Neural cell (in vitro differentiated cells): ENCODE measurements at regions not wholly inside any gene's neighbourhood (a gene's known extent, or its start where the extent isn't known, plus 50 kb on each side); places are given as distances from the start of the nearest gene placed in this dataset.

Source experiments
- H2AFZ ChIP-seq: fragments of 200-600, 300-800 bp; sonication (generic), shearing (Covaris generic); 2 replicates; pipeline ENCODE4 v1.6.0; 2014; ENCODE audit warnings: low read depth, mild to moderate bottlenecking, antibody characterized with exemption, low read length, moderate library complexity
- H3F3A ChIP-seq: fragments of 200-600 bp; shearing (Covaris generic); 2 replicates; pipeline ENCODE4 v1.6.1; 2016; ENCODE audit warnings: mild to moderate bottlenecking, moderate library complexity, mixed read lengths, antibody characterized with exemption, low read length; ENCODE audit not compliant: insufficient read depth, poor library complexity, severe bottlenecking
- H3K27ac ChIP-seq: fragments of 200-600, 300-800 bp; sonication (generic), shearing (Covaris generic); 2 replicates; pipeline ENCODE4 v1.5.1; 2014; ENCODE audit warnings: mild to moderate bottlenecking, low read length, moderate library complexity
- H3K27me3 ChIP-seq: fragments of 300-800, 200-600 bp; sonication (generic), shearing (Covaris generic); 2 replicates; pipeline ENCODE4 v1.6.0; 2014; ENCODE audit warnings: mild to moderate bottlenecking, low read depth, low read length, moderate library complexity; ENCODE audit not compliant: insufficient read depth
- H3K36me3 ChIP-seq: fragments of 300-800, 200-600 bp; sonication (generic), shearing (Covaris generic); 2 replicates; pipeline ENCODE4 v1.5.1; 2014; ENCODE audit warnings: mild to moderate bottlenecking, antibody characterized with exemption, low read length, moderate library complexity; ENCODE audit not compliant: insufficient read depth
- H3K4me2 ChIP-seq: fragments of 300-800, 200-600 bp; sonication (generic), shearing (Covaris generic); 2 replicates; pipeline ENCODE4 v1.6.0; 2014; ENCODE audit warnings: mild to moderate bottlenecking, low read length
- H3K4me3 ChIP-seq: fragments of 300-800, 200-600 bp; sonication (generic), shearing (Covaris generic); 2 replicates; pipeline ENCODE4 v1.5.1; 2014; ENCODE audit warnings: mild to moderate bottlenecking, low read length, moderate library complexity
- H3K79me2 ChIP-seq: fragments of 200-600 bp; shearing (Covaris generic); replicated peaks from 2 replicates; pipeline ENCODE4 v1.6.0; 2014; ENCODE audit warnings: mild to moderate bottlenecking, low read length, moderate library complexity; ENCODE audit not compliant: insufficient read depth
- H3K9ac ChIP-seq: fragments of 300-800, 200-600 bp; sonication (generic), shearing (Covaris generic); 2 replicates; pipeline ENCODE4 v1.6.1; 2016; ENCODE audit warnings: mild to moderate bottlenecking, low read length, mixed read lengths
- H3K9me2 ChIP-seq: fragments of 200-600 bp; shearing (Covaris generic); 2 replicates; pipeline ENCODE4 v1.6.1; 2016; ENCODE audit warnings: mild to moderate bottlenecking, low read length, mixed read lengths; ENCODE audit not compliant: insufficient read depth
- H3K9me3 ChIP-seq: fragments of 200-600, 300-800 bp; sonication (generic), shearing (Covaris generic); 2 replicates; pipeline ENCODE4 v1.6.1; 2016; ENCODE audit warnings: mild to moderate bottlenecking, mixed run types, low read length, moderate library complexity, mixed read lengths
- H4K20me1 ChIP-seq: fragments of 200-600 bp; shearing (Covaris generic); 2 replicates; pipeline ENCODE4 v1.6.1; 2016; ENCODE audit warnings: mild to moderate bottlenecking, mixed run types; ENCODE audit not compliant: insufficient read depth
- EP300 ChIP-seq: fragments of 450-650 bp; conservative IDR thresholded peaks from 2 replicates; pipeline ENCODE4 v1.6.1; 2014; ENCODE audit warnings: antibody characterized with exemption, mild to moderate bottlenecking, moderate library complexity; ENCODE audit not compliant: poor library complexity, severe bottlenecking
- EZH2 ChIP-seq: fragments of 200-600, 300-800 bp; shearing (Covaris generic), sonication (generic); IDR thresholded peaks from 2 replicates; pipeline ENCODE4 v1.6.1; 2014; ENCODE audit warnings: antibody characterized with exemption, low read length, borderline replicate concordance, mild to moderate bottlenecking; ENCODE audit not compliant: insufficient read depth, poor library complexity, severe bottlenecking
- MXI1 ChIP-seq: fragments of 450-650 bp; conservative IDR thresholded peaks from 2 replicates; pipeline ENCODE4 v1.6.1; 2014; ENCODE audit warnings: antibody characterized with exemption, mild to moderate bottlenecking; ENCODE audit not compliant: poor library complexity, severe bottlenecking
- POLR2AphosphoS5 ChIP-seq: IDR thresholded peaks from 2 replicates; pipeline ENCODE4 v1.6.1; 2012
- RAD21 ChIP-seq: fragments of 450-650 bp; conservative IDR thresholded peaks from 2 replicates; pipeline ENCODE4 v1.6.1; 2014; ENCODE audit warnings: antibody characterized with exemption, mild to moderate bottlenecking, moderate library complexity
- SMC3 ChIP-seq: fragments of 450-650 bp; conservative IDR thresholded peaks from 2 replicates; pipeline ENCODE4 v1.6.1; 2014; ENCODE audit warnings: antibody characterized with exemption, mild to moderate bottlenecking, moderate library complexity; ENCODE audit not compliant: poor library complexity
- TAF1 ChIP-seq: IDR thresholded peaks from 2 replicates; pipeline ENCODE4 v1.6.1; 2012; ENCODE audit warnings: low read depth
- TF ChIP-seq, protein P1 (sequence below): fragments of 450-650 bp; IDR thresholded peaks from 2 replicates; pipeline ENCODE4 v1.5.1; 2014; ENCODE audit warnings: antibody characterized with exemption, mild to moderate bottlenecking, moderate library complexity; ENCODE audit not compliant: poor library complexity, severe bottlenecking
- TF ChIP-seq, protein P2 (sequence below): IDR thresholded peaks from 2 replicates; pipeline ENCODE4 v1.6.1; 2012; ENCODE audit warnings: borderline replicate concordance

- H3K79me2 ChIP-seq, result no peaks in the 10 kb centered on the region
- H3K4me3 ChIP-seq, result no peak overlapping the region
- H3K36me3 ChIP-seq, result no peaks in the 10 kb centered on the region
- H3K9me3 ChIP-seq, result no peaks in the 10 kb centered on the region
- H3K9ac ChIP-seq, result no peak overlapping the region
- no peaks in the 10 kb centered on the region for H4K20me1 ChIP-seq
- no peak overlapping the region for H2AFZ ChIP-seq
- TF ChIP-seq TAF1 (no peak), POLR2AphosphoS5 (no peak), EZH2 (no peak), SMC3 (no peak), EP300 (no peak), RAD21 (no peak), MXI1 (no peak)
- TF ChIP-seq, protein P1, sequence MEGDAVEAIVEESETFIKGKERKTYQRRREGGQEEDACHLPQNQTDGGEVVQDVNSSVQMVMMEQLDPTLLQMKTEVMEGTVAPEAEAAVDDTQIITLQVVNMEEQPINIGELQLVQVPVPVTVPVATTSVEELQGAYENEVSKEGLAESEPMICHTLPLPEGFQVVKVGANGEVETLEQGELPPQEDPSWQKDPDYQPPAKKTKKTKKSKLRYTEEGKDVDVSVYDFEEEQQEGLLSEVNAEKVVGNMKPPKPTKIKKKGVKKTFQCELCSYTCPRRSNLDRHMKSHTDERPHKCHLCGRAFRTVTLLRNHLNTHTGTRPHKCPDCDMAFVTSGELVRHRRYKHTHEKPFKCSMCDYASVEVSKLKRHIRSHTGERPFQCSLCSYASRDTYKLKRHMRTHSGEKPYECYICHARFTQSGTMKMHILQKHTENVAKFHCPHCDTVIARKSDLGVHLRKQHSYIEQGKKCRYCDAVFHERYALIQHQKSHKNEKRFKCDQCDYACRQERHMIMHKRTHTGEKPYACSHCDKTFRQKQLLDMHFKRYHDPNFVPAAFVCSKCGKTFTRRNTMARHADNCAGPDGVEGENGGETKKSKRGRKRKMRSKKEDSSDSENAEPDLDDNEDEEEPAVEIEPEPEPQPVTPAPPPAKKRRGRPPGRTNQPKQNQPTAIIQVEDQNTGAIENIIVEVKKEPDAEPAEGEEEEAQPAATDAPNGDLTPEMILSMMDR, result no peak
- TF ChIP-seq, protein P2, sequence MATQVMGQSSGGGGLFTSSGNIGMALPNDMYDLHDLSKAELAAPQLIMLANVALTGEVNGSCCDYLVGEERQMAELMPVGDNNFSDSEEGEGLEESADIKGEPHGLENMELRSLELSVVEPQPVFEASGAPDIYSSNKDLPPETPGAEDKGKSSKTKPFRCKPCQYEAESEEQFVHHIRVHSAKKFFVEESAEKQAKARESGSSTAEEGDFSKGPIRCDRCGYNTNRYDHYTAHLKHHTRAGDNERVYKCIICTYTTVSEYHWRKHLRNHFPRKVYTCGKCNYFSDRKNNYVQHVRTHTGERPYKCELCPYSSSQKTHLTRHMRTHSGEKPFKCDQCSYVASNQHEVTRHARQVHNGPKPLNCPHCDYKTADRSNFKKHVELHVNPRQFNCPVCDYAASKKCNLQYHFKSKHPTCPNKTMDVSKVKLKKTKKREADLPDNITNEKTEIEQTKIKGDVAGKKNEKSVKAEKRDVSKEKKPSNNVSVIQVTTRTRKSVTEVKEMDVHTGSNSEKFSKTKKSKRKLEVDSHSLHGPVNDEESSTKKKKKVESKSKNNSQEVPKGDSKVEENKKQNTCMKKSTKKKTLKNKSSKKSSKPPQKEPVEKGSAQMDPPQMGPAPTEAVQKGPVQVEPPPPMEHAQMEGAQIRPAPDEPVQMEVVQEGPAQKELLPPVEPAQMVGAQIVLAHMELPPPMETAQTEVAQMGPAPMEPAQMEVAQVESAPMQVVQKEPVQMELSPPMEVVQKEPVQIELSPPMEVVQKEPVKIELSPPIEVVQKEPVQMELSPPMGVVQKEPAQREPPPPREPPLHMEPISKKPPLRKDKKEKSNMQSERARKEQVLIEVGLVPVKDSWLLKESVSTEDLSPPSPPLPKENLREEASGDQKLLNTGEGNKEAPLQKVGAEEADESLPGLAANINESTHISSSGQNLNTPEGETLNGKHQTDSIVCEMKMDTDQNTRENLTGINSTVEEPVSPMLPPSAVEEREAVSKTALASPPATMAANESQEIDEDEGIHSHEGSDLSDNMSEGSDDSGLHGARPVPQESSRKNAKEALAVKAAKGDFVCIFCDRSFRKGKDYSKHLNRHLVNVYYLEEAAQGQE, result no peak
- H3F3A ChIP-seq, result no peaks in the 10 kb centered on the region
- no peak overlapping the region for H3K27ac ChIP-seq
- H3K9me2 ChIP-seq, result no peaks in the 10 kb centered on the region
- H3K4me2 ChIP-seq, result no peak overlapping the region
- no peaks in the 10 kb centered on the region for H3K27me3 ChIP-seq
Observed at GRCh38 chr4:189506080-189506479, 434.6 kb upstream of the FRG1 start.

DNA sequence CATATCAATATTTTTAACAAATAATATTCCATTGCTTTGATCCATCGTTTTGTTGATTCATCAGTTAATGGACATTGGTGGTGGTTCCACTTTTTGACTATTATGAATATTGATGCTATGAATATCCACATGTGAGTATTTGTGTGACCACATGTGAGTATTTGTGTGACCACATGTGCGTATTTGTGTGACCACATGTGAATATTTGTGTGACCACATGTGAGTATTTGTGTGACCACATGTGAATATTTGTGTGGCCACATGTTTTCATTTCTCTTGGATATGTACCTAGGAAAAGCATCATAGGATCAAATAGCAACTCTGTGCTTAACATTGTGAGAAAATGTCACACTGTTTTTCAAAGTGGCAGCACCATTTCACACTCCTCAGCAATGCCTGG, 433.6 kb upstream of the FRG1 start:
- no peaks in the 10 kb centered on the region for H3K36me3 ChIP-seq
- H3K27me3 ChIP-seq, result no peaks in the 10 kb centered on the region
- TF ChIP-seq POLR2AphosphoS5 (no peak), MXI1 (no peak), TAF1 (no peak), EZH2 (no peak), SMC3 (no peak)
- TF ChIP-seq, protein P2, result no peak
- no peak overlapping the region for H3K4me3 ChIP-seq
- no peak overlapping the region for H3K4me2 ChIP-seq
- H2AFZ ChIP-seq, result no peak overlapping the region
- H4K20me1 ChIP-seq, result no peaks in the 10 kb centered on the region
- no peak overlapping the region for H3K9ac ChIP-seq
- H3K79me2 ChIP-seq, result no peaks in the 10 kb centered on the region
- no peaks in the 10 kb centered on the region for H3K9me3 ChIP-seq
- H3F3A ChIP-seq, result no peaks in the 10 kb centered on the region
- no peak overlapping the region for H3K27ac ChIP-seq
- H3K9me2 ChIP-seq, result no peaks in the 10 kb centered on the region
